GM19467 (cell line): ENCODE measurements at regions not wholly inside any gene's neighbourhood (a gene's known extent, or its start where the extent isn't known, plus 50 kb on each side); places are given as distances from the start of the nearest gene placed in this dataset.

Source experiments
- ATAC-seq: cut with Tn5 transposase; IDR thresholded peaks from one replicate; pipeline ENCODE4 v1.9.1; 2021; ENCODE audit warnings: mild to moderate bottlenecking, moderate library complexity; ENCODE audit not compliant: unreplicated experiment

DNA sequence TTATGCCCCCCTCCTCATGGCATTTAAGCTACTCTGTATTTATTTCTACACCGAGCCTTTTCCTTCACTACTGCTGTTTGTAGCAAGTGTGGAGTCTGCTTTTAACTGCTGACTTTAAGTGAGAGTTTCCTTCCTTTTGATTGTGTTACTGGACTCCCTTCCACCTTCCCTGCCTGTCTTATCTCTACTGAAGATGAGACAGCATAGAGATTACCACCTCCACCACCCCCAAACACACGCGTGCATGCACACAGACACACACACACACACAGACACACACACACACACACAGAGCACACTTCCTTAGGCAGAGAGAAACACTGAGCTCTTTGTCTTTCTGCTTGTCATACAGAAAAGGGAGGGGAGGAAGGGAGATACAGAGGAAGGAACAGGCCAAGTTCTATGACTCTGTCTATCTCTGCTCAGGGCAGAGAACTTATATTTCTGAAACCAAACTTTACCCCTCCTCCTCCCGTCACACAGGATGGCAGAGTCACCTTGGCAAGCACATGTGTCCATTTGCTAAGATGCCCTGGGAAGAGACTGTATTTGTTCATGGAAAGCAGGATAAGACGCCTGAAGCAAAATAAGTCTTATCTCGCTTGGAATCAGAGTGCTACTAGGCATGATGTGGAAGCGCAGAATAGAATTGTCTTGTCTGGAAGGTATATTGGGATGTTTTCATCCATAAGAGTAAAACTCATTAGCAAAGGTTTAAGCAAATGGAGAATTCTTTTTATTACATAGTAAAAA is 81.8 kb upstream of the CAV2 start:
- ATAC-seq, result no peak

GRCh38 chr7:116418524-116418923 is 81.0 kb upstream of the CAV2 start:
- ATAC-seq, result no peak

DNA sequence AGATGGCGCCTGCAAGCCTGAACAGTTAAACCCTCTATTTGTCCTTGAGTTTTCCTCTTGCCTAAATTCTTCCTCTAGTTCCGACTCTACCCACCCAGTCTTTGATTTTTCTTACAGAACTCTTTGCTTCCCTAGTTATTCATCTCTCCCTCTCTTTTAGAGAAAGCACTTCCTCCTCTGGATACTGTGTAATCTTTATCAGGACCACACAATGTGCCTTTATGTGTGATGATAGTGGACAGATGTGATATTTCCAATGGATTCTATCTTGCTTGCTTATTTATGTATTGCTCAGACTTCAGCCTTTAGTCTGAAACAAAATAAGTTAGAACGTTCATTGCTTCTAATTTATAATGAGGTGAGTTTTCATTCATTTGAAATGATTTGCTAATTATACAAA is 79.5 kb upstream of the CAV2 start:
- ATAC-seq, result no peak

DNA sequence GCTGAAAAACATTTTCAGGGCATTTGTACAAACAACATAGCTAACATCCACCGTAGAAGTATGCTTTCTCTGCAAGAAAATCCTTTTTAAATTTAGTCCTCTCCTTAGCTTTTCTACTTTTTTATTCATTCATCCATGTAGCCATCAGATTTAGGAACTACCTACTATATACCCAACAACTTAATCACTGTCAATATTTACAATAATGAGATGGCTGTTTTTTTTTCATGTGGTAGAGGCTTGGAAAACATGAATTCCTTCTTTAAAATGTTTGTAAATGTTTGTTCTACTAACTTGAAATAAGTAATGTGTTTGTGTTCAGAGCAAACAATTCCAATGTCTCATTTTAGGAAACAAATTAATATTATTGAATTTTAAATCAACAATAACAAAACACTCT is 78.2 kb upstream of the CAV2 start:
- no peak for ATAC-seq

- ATAC-seq, result no peak
These were observed 76.9 kb upstream of the CAV2 start for GRCh38 chr7:116422683-116423082.

- no peak for ATAC-seq
These were observed 76.0 kb upstream of the CAV2 start for GRCh38 chr7:116423499-116423898.

GRCh38 chr7:116425647-116426209 is 73.8 kb upstream of the CAV2 start:
- ATAC-seq, result no peak

GRCh38 chr7:116426428-116427156 is 72.9 kb upstream of the CAV2 start:
- no peak for ATAC-seq

GRCh38 chr7:116429986-116430619 is 69.4 kb upstream of the CAV2 start:
- no peak for ATAC-seq

DNA sequence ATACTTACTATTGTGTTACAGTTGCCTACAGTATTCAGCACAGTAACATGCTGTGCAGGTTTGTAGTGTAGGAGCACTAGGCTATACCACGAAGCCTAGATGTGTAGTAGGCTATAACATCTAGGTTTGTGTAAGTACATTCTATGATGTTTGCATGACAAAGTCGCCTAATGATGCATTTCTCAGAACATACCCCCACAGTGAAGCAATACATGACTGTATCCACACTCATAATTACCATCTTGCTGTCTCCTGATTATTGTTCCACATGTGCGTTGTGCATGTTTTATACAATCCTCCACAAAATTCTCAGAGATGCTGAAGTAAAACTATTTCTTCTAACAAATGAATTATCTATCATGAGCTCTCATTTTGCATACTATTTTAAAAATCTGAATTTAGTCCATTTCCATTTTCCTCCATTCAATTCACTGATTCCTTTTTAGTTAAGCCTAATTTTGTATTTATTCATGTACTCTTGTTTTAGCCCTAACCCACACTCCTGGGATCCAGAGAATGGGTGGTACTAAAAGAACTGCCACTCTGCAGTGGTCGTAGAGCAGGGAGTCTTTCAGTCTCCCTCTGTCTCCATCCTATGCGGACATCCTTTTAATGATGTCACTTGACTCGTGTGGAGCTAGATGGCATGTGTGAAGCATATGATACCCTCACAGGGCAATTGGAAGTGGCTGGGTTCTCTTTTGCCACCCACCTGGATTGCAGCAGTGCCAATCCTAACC is 67.6 kb upstream of the CAV2 start:
- ATAC-seq, result no peak

DNA sequence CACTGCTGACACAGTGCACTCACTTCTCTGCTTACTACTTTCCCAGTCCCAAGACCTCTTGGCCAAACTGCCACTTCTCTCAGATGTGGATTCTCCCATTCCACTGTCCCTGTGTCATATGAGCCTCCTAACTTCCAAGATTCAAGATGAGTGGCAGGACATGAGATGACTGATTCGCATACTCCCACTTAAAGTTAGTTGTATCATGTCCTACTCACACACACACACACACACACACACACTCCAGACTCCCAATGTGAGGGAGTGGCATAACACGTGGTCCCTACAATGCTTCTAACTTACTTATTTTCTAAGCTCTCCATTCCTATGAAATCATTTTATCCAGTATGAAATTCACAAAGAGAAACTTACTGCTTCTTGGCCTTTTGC is 67.0 kb upstream of the CAV2 start:
- ATAC-seq, result no peak

GRCh38 chr7:116433246-116433645 is 66.3 kb upstream of the CAV2 start:
- no peak for ATAC-seq

GRCh38 chr7:116434820-116435341 is 64.7 kb upstream of the CAV2 start:
- no peak for ATAC-seq

DNA sequence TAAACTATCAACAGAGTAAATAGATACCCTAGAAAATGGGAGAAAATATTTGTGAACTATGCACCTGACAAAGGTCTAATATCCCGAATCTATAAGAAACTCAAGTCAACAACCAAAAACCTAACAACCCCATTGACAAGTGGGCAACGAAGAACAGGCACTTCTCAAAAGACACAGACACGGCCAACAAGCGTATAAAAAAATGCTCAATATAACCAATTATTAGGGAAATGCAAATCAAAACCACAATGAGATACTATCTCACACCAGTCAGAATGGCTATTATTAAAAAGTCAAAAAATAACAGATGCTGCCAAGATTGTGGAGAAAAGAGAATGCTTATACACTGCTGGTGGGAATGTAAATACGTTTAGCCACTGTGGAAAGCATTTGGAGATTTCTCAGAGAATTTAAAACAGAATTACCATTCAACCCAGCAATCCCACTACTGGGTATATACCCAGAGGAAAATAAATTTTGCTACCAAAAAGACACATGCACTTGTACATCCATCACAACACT is 63.2 kb upstream of the CAV2 start:
- ATAC-seq, result no peak

DNA sequence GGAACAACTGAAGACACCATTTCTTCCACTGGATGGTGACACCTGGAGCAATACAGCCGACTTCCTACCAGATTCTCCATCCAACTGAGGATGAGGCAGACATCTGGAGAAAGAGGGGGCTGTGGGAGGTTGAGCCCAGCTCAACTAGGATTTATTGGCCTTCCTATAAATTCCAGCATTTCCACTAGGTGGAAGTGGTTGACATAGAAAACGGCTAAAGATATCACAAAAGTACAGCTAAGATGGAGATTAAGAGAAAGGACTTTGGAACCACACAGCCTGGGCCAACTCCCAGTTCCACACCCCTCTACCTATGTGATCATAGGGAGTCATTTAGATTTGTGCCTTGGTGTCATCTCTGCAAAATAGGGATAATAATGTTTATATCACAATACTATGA is 61.3 kb upstream of the CAV2 start:
- ATAC-seq, result no peak

- no peak for ATAC-seq
These were observed 60.5 kb upstream of the CAV2 start for GRCh38 chr7:116439005-116439404.

- ATAC-seq, result no peak
These were observed 59.5 kb upstream of the CAV2 start for GRCh38 chr7:116439841-116440549.

- ATAC-seq, result no peak
These were observed 58.0 kb upstream of the CAV2 start for GRCh38 chr7:116441534-116441933.

DNA sequence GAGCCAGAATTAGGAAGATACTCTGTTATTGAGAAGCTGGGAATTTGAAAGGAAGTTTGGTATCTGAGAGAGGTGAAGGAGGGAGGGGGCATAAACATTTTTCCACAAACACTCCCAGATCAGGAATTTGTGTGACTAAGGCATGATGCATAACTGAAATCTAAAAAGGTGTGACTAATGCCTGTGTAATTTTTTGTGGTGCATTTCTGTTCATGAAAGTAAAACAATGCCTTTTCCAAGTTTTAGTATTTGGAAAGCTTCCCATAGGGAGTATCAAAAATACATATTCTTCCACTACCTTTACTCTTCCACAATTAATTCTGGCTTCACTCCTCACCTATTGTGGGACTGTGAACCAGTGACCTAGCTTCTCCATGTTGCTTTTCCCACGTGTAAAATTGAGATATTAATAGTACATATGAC is 56.4 kb upstream of the CAV2 start:
- no peak for ATAC-seq

GRCh38 chr7:116443646-116444045 is 55.9 kb upstream of the CAV2 start:
- ATAC-seq, result no peak
